ENCODE measurements at regions not wholly inside any gene's neighbourhood (a gene's known extent, or its start where the extent isn't known, plus 50 kb on each side); places are given as distances from the start of the nearest gene placed in this dataset.

DNA sequence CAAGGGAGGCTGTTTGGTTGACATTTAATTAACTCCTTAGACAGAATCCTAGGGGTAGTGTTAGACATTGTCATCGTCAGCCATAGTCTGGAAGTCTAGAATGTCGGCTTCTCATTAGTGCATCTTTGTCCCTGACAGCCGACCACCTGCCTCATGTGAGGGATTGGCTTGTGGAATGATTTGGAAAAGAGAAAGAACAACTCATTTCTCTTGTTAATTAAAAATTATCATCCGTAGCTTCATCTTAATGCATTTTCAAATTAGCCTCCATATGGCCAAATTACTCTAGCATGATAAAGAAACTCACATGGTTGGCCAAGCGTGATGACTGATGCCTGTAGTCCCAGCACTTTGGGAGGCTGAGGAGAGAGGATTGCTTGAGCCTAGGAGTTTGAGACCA lies 97.7 kb upstream of the PARD3 start:
- TF ChIP-seq, protein P1, sequence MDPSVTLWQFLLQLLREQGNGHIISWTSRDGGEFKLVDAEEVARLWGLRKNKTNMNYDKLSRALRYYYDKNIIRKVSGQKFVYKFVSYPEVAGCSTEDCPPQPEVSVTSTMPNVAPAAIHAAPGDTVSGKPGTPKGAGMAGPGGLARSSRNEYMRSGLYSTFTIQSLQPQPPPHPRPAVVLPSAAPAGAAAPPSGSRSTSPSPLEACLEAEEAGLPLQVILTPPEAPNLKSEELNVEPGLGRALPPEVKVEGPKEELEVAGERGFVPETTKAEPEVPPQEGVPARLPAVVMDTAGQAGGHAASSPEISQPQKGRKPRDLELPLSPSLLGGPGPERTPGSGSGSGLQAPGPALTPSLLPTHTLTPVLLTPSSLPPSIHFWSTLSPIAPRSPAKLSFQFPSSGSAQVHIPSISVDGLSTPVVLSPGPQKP (IDR thresholded peaks at IDR 0.05; ENCODE audit: low read depth, low read length): no peak
- TF ChIP-seq, protein P2, sequence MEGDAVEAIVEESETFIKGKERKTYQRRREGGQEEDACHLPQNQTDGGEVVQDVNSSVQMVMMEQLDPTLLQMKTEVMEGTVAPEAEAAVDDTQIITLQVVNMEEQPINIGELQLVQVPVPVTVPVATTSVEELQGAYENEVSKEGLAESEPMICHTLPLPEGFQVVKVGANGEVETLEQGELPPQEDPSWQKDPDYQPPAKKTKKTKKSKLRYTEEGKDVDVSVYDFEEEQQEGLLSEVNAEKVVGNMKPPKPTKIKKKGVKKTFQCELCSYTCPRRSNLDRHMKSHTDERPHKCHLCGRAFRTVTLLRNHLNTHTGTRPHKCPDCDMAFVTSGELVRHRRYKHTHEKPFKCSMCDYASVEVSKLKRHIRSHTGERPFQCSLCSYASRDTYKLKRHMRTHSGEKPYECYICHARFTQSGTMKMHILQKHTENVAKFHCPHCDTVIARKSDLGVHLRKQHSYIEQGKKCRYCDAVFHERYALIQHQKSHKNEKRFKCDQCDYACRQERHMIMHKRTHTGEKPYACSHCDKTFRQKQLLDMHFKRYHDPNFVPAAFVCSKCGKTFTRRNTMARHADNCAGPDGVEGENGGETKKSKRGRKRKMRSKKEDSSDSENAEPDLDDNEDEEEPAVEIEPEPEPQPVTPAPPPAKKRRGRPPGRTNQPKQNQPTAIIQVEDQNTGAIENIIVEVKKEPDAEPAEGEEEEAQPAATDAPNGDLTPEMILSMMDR (IDR thresholded peaks at IDR 0.05): no peak
- no peak for TF ChIP-seq NR3C1 (IDR thresholded peaks at IDR 0.05)
- TF ChIP-seq JUN (IDR thresholded peaks at IDR 0.05): no peak
- TF ChIP-seq FOXS1 (CRISPR knock-in tag; IDR thresholded peaks at IDR 0.05): no peak
- no peak for TF ChIP-seq CEBPB (IDR thresholded peaks at IDR 0.05)
- no peak for TF ChIP-seq KDM1A (IDR thresholded peaks at IDR 0.05; ENCODE audit: low read depth)
- no peak for TF ChIP-seq POLR2A (IDR thresholded peaks at IDR 0.05; ENCODE audit: low read length)
- no peak for TF ChIP-seq CHD2 (IDR thresholded peaks at IDR 0.05; ENCODE audit: low read length, partially characterized antibody)
- TF ChIP-seq RAD21 (conservative IDR thresholded peaks at IDR 0.05 in 1 of 2, IDR thresholded peaks at IDR 0.05 in 1 of 2): no peak
